ENCODE measurements at regions not wholly inside any gene's neighbourhood (a gene's known extent, or its start where the extent isn't known, plus 50 kb on each side); places are given as distances from the start of the nearest gene placed in this dataset.

GRCh38 chr13:89115307-89115706, 1444.1 kb downstream of the SLITRK5 start:
- no peak overlapping the region for H3K4me3 ChIP-seq (ENCODE audit: low read depth, low read length)
- DNase-seq (ENCODE audit: low read depth), result no peak
- TF ChIP-seq CTCF (conservative IDR thresholded peaks at IDR 0.05; ENCODE audit: low read depth, low read length), result peak; percentile 35

- H3K4me3 ChIP-seq (ENCODE audit: low read depth, low read length), result no peak overlapping the region
- no peak for DNase-seq (ENCODE audit: low read depth)
- no peak for TF ChIP-seq CTCF (conservative IDR thresholded peaks at IDR 0.05; ENCODE audit: low read depth, low read length)
Measured at GRCh38 chr13:89136678-89137077, 1465.5 kb downstream of the SLITRK5 start.

GRCh38 chr13:89150362-89150761, 1479.2 kb downstream of the SLITRK5 start:
- no peak for TF ChIP-seq CTCF (conservative IDR thresholded peaks at IDR 0.05; ENCODE audit: low read depth, low read length)
- H3K4me3 ChIP-seq (ENCODE audit: low read depth, low read length), result no peak overlapping the region
- no peak for DNase-seq (ENCODE audit: low read depth)

- no peak for DNase-seq (ENCODE audit: low read depth)
- TF ChIP-seq CTCF (conservative IDR thresholded peaks at IDR 0.05; ENCODE audit: low read depth, low read length), result no peak
- no peak overlapping the region for H3K4me3 ChIP-seq (ENCODE audit: low read depth, low read length)
Measured at GRCh38 chr13:89153941-89154340, 1482.8 kb downstream of the SLITRK5 start.

GRCh38 chr13:89163096-89163495, 1491.9 kb downstream of the SLITRK5 start:
- TF ChIP-seq CTCF (conservative IDR thresholded peaks at IDR 0.05; ENCODE audit: low read depth, low read length), result no peak
- no peak for DNase-seq (ENCODE audit: low read depth)
- H3K4me3 ChIP-seq (ENCODE audit: low read depth, low read length), result no peak overlapping the region

GRCh38 chr13:89165685-89166084, 1494.5 kb downstream of the SLITRK5 start:
- no peak overlapping the region for H3K4me3 ChIP-seq (ENCODE audit: low read depth, low read length)
- no peak for DNase-seq (ENCODE audit: low read depth)
- no peak for TF ChIP-seq CTCF (conservative IDR thresholded peaks at IDR 0.05; ENCODE audit: low read depth, low read length)

GRCh38 chr13:89169951-89170350, 1498.8 kb downstream of the SLITRK5 start:
- no peak overlapping the region for H3K4me3 ChIP-seq (ENCODE audit: low read depth, low read length)
- no peak for TF ChIP-seq CTCF (conservative IDR thresholded peaks at IDR 0.05; ENCODE audit: low read depth, low read length)
- no peak for DNase-seq (ENCODE audit: low read depth)

Measured in epithelial cell of proximal tubule (primary cell).